ENCODE measurements at regions not wholly inside any gene's neighbourhood (a gene's known extent, or its start where the extent isn't known, plus 50 kb on each side); places are given as distances from the start of the nearest gene placed in this dataset.

DNA sequence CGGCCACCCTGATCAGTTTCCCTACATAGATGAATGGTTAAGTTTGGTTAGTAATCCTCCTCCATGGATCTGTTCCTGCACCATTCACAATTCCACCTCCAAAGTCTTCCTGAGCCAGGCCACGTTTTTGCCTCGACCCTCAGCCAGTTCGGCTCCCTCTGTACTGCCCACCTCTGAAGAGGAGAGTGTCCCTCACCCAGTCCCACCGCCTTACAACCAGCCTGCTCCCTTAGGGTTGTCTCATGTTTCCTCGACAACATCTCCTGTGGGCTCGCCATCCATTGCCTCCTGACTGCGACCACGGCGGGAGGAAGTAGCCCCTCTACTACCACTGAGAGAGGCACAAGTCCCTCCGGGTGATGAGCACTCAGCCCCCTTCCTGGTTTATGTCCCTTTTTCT is 338.0 kb upstream of the CNTNAP5 start:
- 59% methylated on average over 10 of the region's 11 CpGs for WGBS (ENCODE audit: insufficient coverage, insufficient replicate concordance, low lambda C conversion rate, missing lambda C conversion rate)
- BruUV-seq (replicated peaks), result no TSS peak
- Histone ChIP-seq H4K20me1 (ENCODE audit: control insufficient read depth, insufficient read depth) (no peaks in the 10 kb centered on the region), H3K9ac (ENCODE audit: control insufficient read depth, insufficient read depth, low read length) (no peak overlapping the region), H3K4me3 (no peak overlapping the region), H3K4me2 (ENCODE audit: control insufficient read depth, insufficient read depth) (no peak overlapping the region), H3K9me3 (replicated peaks; ENCODE audit: control insufficient read depth, insufficient read depth, low read length) (no peaks in the 10 kb centered on the region; the same call in 2 of the 3 replicates), H3K36me3 (ENCODE audit: control insufficient read depth in 2 of 2, insufficient read depth in 2 of 2, low read length in 1 of 2) (no peaks in the 10 kb centered on the region), H3K27ac (ENCODE audit: control insufficient read depth, insufficient read depth) (no peak overlapping the region), H2AFZ (ENCODE audit: control insufficient read depth, low read depth, low read length) (no peak overlapping the region), H3K4me1 (ENCODE audit: control insufficient read depth, insufficient read depth, low read length) (no peaks in the 10 kb centered on the region), H3K27me3 (replicated peaks in 1 of 2; ENCODE audit: control insufficient read depth in 2 of 2, insufficient read depth in 2 of 2, low read length in 1 of 2) (no peaks in the 10 kb centered on the region), H3K79me2 (ENCODE audit: control insufficient read depth, insufficient read depth, low read length) (no peaks in the 10 kb centered on the region)
- RAD21 ChIA-PET (ENCODE audit: unreplicated experiment), result no interaction called here
- DNase-seq (ENCODE audit: low read depth, low spot score) (no peak), FAIRE-seq (no peak), ATAC-seq (no peak)
- TF ChIP-seq MTA2 (IDR thresholded peaks at IDR 0.05; ENCODE audit: low read depth) (no peak), ZNF622 (IDR thresholded peaks at IDR 0.05) (no peak), WRNIP1 (IDR thresholded peaks at IDR 0.05; ENCODE audit: borderline replicate concordance, low read depth, low read length) (no peak), HDAC6 (IDR thresholded peaks at IDR 0.05; ENCODE audit: unreplicated experiment) (no peak), RB1 (IDR thresholded peaks at IDR 0.05; ENCODE audit: borderline replicate concordance) (no peak), NFYA (IDR thresholded peaks at IDR 0.05; ENCODE audit: borderline replicate concordance, low read depth, low read length) (no peak), TCF12 (IDR thresholded peaks at IDR 0.05; ENCODE audit: low read depth, low read length) (no peak), MYC (IDR thresholded peaks at IDR 0.05; ENCODE audit: insufficient read depth, insufficient read length, insufficient replicate concordance, low read length, severe bottlenecking) (no peak), ESRRA (IDR thresholded peaks at IDR 0.05; ENCODE audit: low read length) (no peak), BACH1 (IDR thresholded peaks at IDR 0.05; ENCODE audit: borderline replicate concordance) (no peak), JUND (IDR thresholded peaks at IDR 0.05; ENCODE audit: low read depth, low read length) (no peak), ZBED1 (IDR thresholded peaks at IDR 0.05; ENCODE audit: borderline replicate concordance) (no peak), ZSCAN29 (IDR thresholded peaks at IDR 0.05) (no peak), BHLHE40 (IDR thresholded peaks at IDR 0.05; ENCODE audit: borderline replicate concordance in 1 of 2, low read depth in 2 of 2, low read length in 1 of 2) (no peak), CBX5 (IDR thresholded peaks at IDR 0.05; ENCODE audit: low read depth) (no peak), POU2F2 (IDR thresholded peaks at IDR 0.05; ENCODE audit: borderline replicate concordance, low read depth, low read length) (no peak)
- TF ChIP-seq, protein P1, sequence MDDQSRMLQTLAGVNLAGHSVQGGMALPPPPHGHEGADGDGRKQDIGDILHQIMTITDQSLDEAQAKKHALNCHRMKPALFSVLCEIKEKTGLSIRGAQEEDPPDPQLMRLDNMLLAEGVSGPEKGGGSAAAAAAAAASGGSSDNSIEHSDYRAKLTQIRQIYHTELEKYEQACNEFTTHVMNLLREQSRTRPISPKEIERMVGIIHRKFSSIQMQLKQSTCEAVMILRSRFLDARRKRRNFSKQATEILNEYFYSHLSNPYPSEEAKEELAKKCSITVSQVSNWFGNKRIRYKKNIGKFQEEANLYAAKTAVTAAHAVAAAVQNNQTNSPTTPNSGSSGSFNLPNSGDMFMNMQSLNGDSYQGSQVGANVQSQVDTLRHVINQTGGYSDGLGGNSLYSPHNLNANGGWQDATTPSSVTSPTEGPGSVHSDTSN (IDR thresholded peaks at IDR 0.05; ENCODE audit: insufficient replicate concordance, low read depth, low read length), result no peak
- TF ChIP-seq, protein P2, sequence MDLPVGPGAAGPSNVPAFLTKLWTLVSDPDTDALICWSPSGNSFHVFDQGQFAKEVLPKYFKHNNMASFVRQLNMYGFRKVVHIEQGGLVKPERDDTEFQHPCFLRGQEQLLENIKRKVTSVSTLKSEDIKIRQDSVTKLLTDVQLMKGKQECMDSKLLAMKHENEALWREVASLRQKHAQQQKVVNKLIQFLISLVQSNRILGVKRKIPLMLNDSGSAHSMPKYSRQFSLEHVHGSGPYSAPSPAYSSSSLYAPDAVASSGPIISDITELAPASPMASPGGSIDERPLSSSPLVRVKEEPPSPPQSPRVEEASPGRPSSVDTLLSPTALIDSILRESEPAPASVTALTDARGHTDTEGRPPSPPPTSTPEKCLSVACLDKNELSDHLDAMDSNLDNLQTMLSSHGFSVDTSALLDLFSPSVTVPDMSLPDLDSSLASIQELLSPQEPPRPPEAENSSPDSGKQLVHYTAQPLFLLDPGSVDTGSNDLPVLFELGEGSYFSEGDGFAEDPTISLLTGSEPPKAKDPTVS (IDR thresholded peaks at IDR 0.05; ENCODE audit: low read depth, low read length), result no peak
- SMC1A ChIA-PET (ENCODE audit: uncharacterized antibody, unreplicated experiment), result no interaction called here
- in situ Hi-C loops (cut with MboI), result no loop called here
- intact Hi-C loops (cut with micrococcal nuclease; ENCODE audit: unreplicated experiment), result no loop called here
- POLR2A ChIA-PET, result no interaction called here
- CTCF ChIA-PET, result no interaction called here
